A549 (cell line): ENCODE measurements at regions not wholly inside any gene's neighbourhood (a gene's known extent, or its start where the extent isn't known, plus 50 kb on each side); places are given as distances from the start of the nearest gene placed in this dataset.

Experiments
- ATAC-seq, 2 experiments: fragments of 200-7000 bp in 1 of 2; fragments of >200 bp in 1 of 2; cut with Nextera tagmentation in 1 of 2; cut with Tn5 transposase in 1 of 2; 3 replicates each; pipeline versions ENCODE4 v1.8.0 to v1.9.1; 2018 to 2020; ENCODE audit warnings: mild to moderate bottlenecking in 1 of 2, moderate library complexity in 1 of 2
- CTCF ChIA-PET: fragments of 300-600 bp; sonication (Branson Sonifier 250); formaldehyde crosslinking; extraction: SDS; loops from one replicate; lab custom pipeline; 2021; ENCODE audit warnings: antibody characterized with exemption, inconsistent platforms; lab: Yijun Ruan, JAX
- POLR2A ChIA-PET: fragments of 350-600 bp; formaldehyde crosslinking; extraction: SDS; loops from one replicate; lab custom pipeline; 2021; ENCODE audit warnings: antibody characterized with exemption, inconsistent platforms; lab: Yijun Ruan, JAX
- DNase-seq, 2 experiments: peaks; one replicate each; pipeline versions ENCODE4 v3.0.0 to v3.0.0-alpha.2; 2011 to 2016; ENCODE audit warnings: low read depth in 1 of 2, low spot score in 1 of 2
- FAIRE-seq: peaks from 2 replicates; lab custom pipeline; 2011; peaks lifted over from hg19 to GRCh38; lab: Jason Lieb, UNC
- H3K27ac ChIP-seq, 2 experiments: fragments of >200 bp; sonication (Bioruptor Twin); formaldehyde crosslinking; 3 replicates each; pipeline ENCODE4 v1.5.1; 2016 to 2017
- H3K4me1 ChIP-seq: fragments of >200 bp; sonication (Bioruptor Twin); formaldehyde crosslinking; 3 replicates; pipeline ENCODE4 v1.6.1; 2016
- H3K4me2 ChIP-seq: fragments of >200 bp; sonication (Bioruptor Twin); formaldehyde crosslinking; 3 replicates; pipeline ENCODE4 v1.6.1; 2016
- H3K4me3 ChIP-seq: fragments of >200 bp; sonication (Bioruptor Twin); formaldehyde crosslinking; 3 replicates; pipeline ENCODE4 v1.5.1; 2016
- H3K9me3 ChIP-seq: fragments of >200 bp; sonication (Bioruptor Twin); formaldehyde crosslinking; 3 replicates; pipeline ENCODE4 v1.6.1; 2016
- CBX2 ChIP-seq: fragments of 200-600 bp; sonication (generic); IDR thresholded peaks from 2 replicates; pipeline ENCODE4 v1.6.1; 2016; ENCODE audit warnings: low read depth, mild to moderate bottlenecking, borderline replicate concordance
- CHD4 ChIP-seq: fragments of 200-600 bp; sonication (generic); IDR thresholded peaks from 2 replicates; pipeline ENCODE4 v1.6.1; 2016; ENCODE audit warnings: antibody characterized with exemption, mild to moderate bottlenecking, borderline replicate concordance
- EHF ChIP-seq: fragments of 250-450 bp; sonication (Bioruptor Pico); IDR thresholded peaks from 2 replicates; pipeline ENCODE4 v1.5.0; 2020; ENCODE audit warnings: mild to moderate bottlenecking
- EHMT2 ChIP-seq: fragments of 200-600 bp; sonication (generic); IDR thresholded peaks from 2 replicates; pipeline ENCODE4 v1.6.1; 2016; ENCODE audit warnings: antibody characterized with exemption, low read depth, mild to moderate bottlenecking, moderate library complexity
- EP300 ChIP-seq, 2 experiments: fragments of >200 bp; sonication (Bioruptor Twin); formaldehyde crosslinking; IDR thresholded peaks; 2 replicates in 1 of 2; 3 replicates in 1 of 2; pipeline ENCODE4 v1.6.1; 2016 to 2017
- FOSB ChIP-seq: fragments of 250-450 bp; sonication (Bioruptor Pico); IDR thresholded peaks from 2 replicates; pipeline ENCODE4 v1.5.0; 2020; ENCODE audit warnings: mild to moderate bottlenecking, moderate library complexity
- GATA3 ChIP-seq: IDR thresholded peaks from 2 replicates; pipeline ENCODE4 v1.6.1; 2012; ENCODE audit warnings: borderline replicate concordance
- HOXA7 ChIP-seq: fragments of 250-450 bp; sonication (Bioruptor Pico); IDR thresholded peaks from 2 replicates; pipeline ENCODE4 v1.5.0; 2020; ENCODE audit warnings: mild to moderate bottlenecking, moderate library complexity
- HOXB13 ChIP-seq: fragments of 250-450 bp; sonication (Bioruptor Pico); IDR thresholded peaks from 2 replicates; pipeline ENCODE4 v1.5.0; 2020; ENCODE audit warnings: low read depth, mild to moderate bottlenecking, moderate library complexity
- HOXB5 ChIP-seq: fragments of 250-450 bp; sonication (Bioruptor Pico); IDR thresholded peaks from 2 replicates; pipeline ENCODE4 v1.5.0; 2020; ENCODE audit warnings: mild to moderate bottlenecking, moderate library complexity
- JUN ChIP-seq, 2 experiments: fragments of >200 bp; sonication (Bioruptor Twin); formaldehyde crosslinking; IDR thresholded peaks; 2 replicates in 1 of 2; 3 replicates in 1 of 2; pipeline ENCODE4 v1.6.1; 2016 to 2017
- KDM1A ChIP-seq: fragments of 200-600 bp; sonication (generic); IDR thresholded peaks from 2 replicates; pipeline ENCODE4 v1.6.1; 2016; ENCODE audit warnings: low read depth, mild to moderate bottlenecking
- MAFK ChIP-seq: fragments of 450-650 bp; IDR thresholded peaks from 2 replicates; pipeline ENCODE4 v1.6.1; 2014; ENCODE audit not compliant: partially characterized antibody
- MAZ ChIP-seq: fragments of 150-350 bp; IDR thresholded peaks from 2 replicates; pipeline ENCODE4 v1.6.1; 2014; ENCODE audit warnings: antibody characterized with exemption, low read depth, low read length, borderline replicate concordance
- MYC ChIP-seq: IDR thresholded peaks from 2 replicates; pipeline ENCODE4 v1.6.1; 2012; ENCODE audit warnings: mild to moderate bottlenecking, inconsistent platforms, low read length, improper control_type of control experiment, borderline replicate concordance
- NPAS2 ChIP-seq: fragments of 250-450 bp; sonication (Bioruptor Pico); IDR thresholded peaks from 2 replicates; pipeline ENCODE4 v1.8.0; 2022; ENCODE audit warnings: mild to moderate bottlenecking, moderate library complexity, borderline replicate concordance
- NR3C1 ChIP-seq: fragments of >200 bp; sonication (Bioruptor Twin); formaldehyde crosslinking; IDR thresholded peaks from 3 replicates; pipeline ENCODE4 v1.6.1; 2017
- PHF8 ChIP-seq: fragments of 200-600 bp; sonication (generic); IDR thresholded peaks from 2 replicates; pipeline ENCODE4 v1.6.1; 2016; ENCODE audit warnings: low read depth, mild to moderate bottlenecking, antibody characterized with exemption, moderate library complexity, borderline replicate concordance
- POLR2A ChIP-seq: IDR thresholded peaks from 2 replicates; pipeline ENCODE4 v1.6.1; 2012; ENCODE audit warnings: mild to moderate bottlenecking, low read length
- RAD21 ChIP-seq, 2 experiments: fragments of >200 bp in 1 of 2; sonication (Bioruptor Twin) in 1 of 2; formaldehyde crosslinking in 1 of 2; IDR thresholded peaks in 1 of 2; conservative IDR thresholded peaks in 1 of 2; 2 replicates in 1 of 2; 3 replicates in 1 of 2; pipeline ENCODE4 v1.6.1; 2012 to 2018; ENCODE audit warnings: inconsistent platforms in 1 of 2
- ZC3H11A ChIP-seq: fragments of 450-650 bp; IDR thresholded peaks from 2 replicates; pipeline ENCODE4 v1.6.1; 2014; ENCODE audit warnings: antibody characterized with exemption, mild to moderate bottlenecking
- ZNF302 ChIP-seq: fragments of 250-450 bp; sonication (Bioruptor Pico); IDR thresholded peaks from 2 replicates; pipeline ENCODE4 v1.9.0; 2021; ENCODE audit warnings: inconsistent platforms, mild to moderate bottlenecking, moderate library complexity
- ZSCAN20 ChIP-seq: fragments of 250-450 bp; sonication (Bioruptor Pico); IDR thresholded peaks from 2 replicates; pipeline ENCODE4 v1.8.0; 2022; ENCODE audit warnings: mild to moderate bottlenecking, moderate library complexity
- WGBS: methylation state at CpG from one replicate; pipeline ENCODE4 v1.1.6; 2017; ENCODE audit errors: missing lambda C conversion rate; 5-methylcytosine and 5-hydroxymethylcytosine counted together
- TF ChIP-seq, protein P1 (sequence below): fragments of 450-650 bp; IDR thresholded peaks from 2 replicates; pipeline ENCODE4 v1.6.1; 2014; ENCODE audit warnings: antibody characterized with exemption
- TF ChIP-seq, protein P2 (sequence below): IDR thresholded peaks from 2 replicates; pipeline ENCODE4 v1.6.1; 2012
- TF ChIP-seq, protein P3 (sequence below): IDR thresholded peaks from 2 replicates; pipeline ENCODE4 v1.6.1; 2012; ENCODE audit warnings: low read depth, borderline replicate concordance

DNA sequence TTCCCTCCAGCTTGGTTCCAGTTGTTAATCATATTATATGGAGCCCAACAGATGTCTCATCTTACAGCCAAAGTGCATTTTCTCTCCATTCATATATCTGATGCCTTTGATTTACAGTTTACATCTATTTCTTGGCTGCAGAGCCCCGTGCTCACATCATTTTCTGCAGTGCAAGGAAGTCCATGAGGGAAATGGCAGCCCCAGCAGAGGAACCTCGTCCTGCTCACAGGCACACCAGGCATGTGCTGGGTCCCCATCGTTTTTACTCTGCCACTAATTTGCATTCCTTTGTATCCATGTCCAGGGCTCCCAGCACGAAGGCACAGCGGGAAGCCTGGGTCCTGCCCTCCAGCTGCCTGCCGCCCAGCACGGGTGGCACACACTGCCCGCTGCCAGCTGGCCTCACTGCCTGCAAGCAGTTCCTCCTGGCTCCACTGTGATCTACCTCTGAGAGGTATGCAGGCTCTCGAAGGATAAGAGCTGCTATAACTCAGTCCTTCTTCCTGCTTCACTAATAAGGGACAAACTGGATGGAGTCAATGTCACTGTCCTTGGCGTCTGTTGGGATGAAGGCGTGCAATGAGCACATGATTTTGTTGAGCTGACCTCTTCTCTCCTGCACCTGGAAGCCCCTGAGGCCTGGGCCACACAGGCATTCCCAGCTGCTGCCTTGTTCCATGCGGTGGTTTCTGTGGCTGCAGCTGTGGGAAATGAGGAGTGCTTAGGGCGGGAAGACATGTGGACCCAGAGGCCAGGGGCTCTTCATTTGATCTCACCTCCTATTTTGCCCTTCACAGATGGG, 583.6 kb upstream of the MGMT start:
- Histone ChIP-seq H3K4me1 (no peaks in the 10 kb centered on the region), H3K9me3 (no peaks in the 10 kb centered on the region), H3K4me3 (no peak overlapping the region), H3K4me2 (no peak overlapping the region), H3K27ac (no peak overlapping the region)
- ChIA-PET POLR2A (no interaction called here), CTCF (no interaction called here)
- TF ChIP-seq MAFK (no peak), HOXB13 (no peak), FOSB (CRISPR knock-in tag) (no peak), KDM1A (no peak), HOXA7 (CRISPR knock-in tag) (no peak), ZNF302 (CRISPR knock-in tag) (no peak), POLR2A (no peak), EP300 (IDR thresholded peaks at IDR 0.05) (no peak), EHF (no peak), NR3C1 (no peak), ZC3H11A (no peak)
- no peak for ATAC-seq
- no peak for DNase-seq
- FAIRE-seq = no peak
- 4% methylated on average over 11 of the region's 13 CpGs for WGBS

DNA sequence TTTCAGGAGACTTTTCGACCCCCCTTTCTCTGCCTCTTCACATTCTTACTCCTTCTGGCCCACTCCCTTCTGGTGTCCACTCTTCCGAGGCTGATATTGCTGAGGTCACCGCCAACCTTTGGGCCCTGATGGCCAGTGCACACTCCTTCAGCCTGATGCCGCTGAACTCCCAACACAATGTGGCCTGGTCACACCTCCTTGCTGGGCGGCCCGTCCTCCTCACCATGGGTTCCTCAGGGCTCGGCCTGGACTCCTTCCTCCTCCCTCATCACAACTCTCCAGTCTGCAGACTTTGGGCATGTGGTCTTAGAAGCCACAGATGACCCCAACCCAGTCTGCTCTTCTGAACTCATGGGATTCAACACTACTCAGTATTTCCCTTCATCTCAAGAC, 583.0 kb upstream of the MGMT start:
- no peak overlapping the region for H3K27ac ChIP-seq
- DNase-seq (no peak), ATAC-seq (no peak), FAIRE-seq (no peak)
- no peak overlapping the region for H3K4me3 ChIP-seq
- WGBS = 18% methylated on average over 7 of the region's 7 CpGs
- TF ChIP-seq CHD4 (no peak), RAD21 (conservative IDR thresholded peaks at IDR 0.05 in 1 of 2, IDR thresholded peaks at IDR 0.05 in 1 of 2) (no peak), EHMT2 (no peak), CBX2 (no peak), EHF (no peak)
- H3K4me2 ChIP-seq = no peak overlapping the region
- H3K4me1 ChIP-seq = no peaks in the 10 kb centered on the region
- ChIA-PET CTCF (no interaction called here), POLR2A (no interaction called here)
- H3K9me3 ChIP-seq = no peaks in the 10 kb centered on the region

DNA sequence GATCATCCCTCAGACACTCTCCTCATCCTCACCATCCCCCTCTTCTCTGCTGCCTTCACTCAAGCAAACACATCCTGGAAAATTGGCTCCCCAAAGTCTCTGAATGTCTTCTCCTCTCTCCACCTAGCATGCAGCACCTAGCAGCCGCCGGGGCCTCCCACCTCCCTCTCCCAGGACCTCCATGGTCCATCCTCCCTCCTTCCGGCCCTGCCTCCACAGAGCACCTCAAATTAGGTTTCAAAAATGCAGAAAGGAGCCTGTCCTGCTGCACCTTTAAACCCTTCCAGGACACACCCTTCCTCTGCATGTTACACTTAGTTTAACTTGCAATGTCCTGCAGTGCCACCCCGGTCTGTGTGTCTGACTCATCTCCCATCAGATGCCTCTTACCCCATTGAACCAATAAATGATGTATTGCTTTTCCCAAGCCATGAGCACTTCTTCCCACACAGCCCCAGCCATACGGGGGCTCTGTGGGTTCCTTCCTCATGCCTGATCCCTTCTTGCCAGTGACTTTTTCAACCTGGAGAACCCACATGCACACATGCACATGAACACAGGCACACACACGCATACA, 582.5 kb upstream of the MGMT start:
- no peak for ATAC-seq
- Histone ChIP-seq H3K9me3 (no peaks in the 10 kb centered on the region), H3K4me1 (no peaks in the 10 kb centered on the region), H3K4me3 (no peak overlapping the region), H3K4me2 (no peak overlapping the region)
- no peak for DNase-seq
- no peak for FAIRE-seq
- no peak for TF ChIP-seq EHMT2
- no peak for TF ChIP-seq ZSCAN20 (CRISPR knock-in tag)
- no peak for TF ChIP-seq NPAS2 (CRISPR knock-in tag)
- no peak for TF ChIP-seq POLR2A
- TF ChIP-seq HOXB5 (CRISPR knock-in tag) = no peak
- TF ChIP-seq GATA3 = no peak
- TF ChIP-seq PHF8 = no peak
- TF ChIP-seq MAZ = no peak
- TF ChIP-seq, protein P1, sequence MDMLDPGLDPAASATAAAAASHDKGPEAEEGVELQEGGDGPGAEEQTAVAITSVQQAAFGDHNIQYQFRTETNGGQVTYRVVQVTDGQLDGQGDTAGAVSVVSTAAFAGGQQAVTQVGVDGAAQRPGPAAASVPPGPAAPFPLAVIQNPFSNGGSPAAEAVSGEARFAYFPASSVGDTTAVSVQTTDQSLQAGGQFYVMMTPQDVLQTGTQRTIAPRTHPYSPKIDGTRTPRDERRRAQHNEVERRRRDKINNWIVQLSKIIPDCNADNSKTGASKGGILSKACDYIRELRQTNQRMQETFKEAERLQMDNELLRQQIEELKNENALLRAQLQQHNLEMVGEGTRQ = no peak
- TF ChIP-seq JUN (IDR thresholded peaks at IDR 0.05) = no peak
- TF ChIP-seq, protein P2, sequence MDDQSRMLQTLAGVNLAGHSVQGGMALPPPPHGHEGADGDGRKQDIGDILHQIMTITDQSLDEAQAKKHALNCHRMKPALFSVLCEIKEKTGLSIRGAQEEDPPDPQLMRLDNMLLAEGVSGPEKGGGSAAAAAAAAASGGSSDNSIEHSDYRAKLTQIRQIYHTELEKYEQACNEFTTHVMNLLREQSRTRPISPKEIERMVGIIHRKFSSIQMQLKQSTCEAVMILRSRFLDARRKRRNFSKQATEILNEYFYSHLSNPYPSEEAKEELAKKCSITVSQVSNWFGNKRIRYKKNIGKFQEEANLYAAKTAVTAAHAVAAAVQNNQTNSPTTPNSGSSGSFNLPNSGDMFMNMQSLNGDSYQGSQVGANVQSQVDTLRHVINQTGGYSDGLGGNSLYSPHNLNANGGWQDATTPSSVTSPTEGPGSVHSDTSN = no peak
- TF ChIP-seq FOSB (CRISPR knock-in tag) = no peak
- TF ChIP-seq, protein P3, sequence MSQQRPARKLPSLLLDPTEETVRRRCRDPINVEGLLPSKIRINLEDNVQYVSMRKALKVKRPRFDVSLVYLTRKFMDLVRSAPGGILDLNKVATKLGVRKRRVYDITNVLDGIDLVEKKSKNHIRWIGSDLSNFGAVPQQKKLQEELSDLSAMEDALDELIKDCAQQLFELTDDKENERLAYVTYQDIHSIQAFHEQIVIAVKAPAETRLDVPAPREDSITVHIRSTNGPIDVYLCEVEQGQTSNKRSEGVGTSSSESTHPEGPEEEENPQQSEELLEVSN = no peak
- TF ChIP-seq RAD21 (conservative IDR thresholded peaks at IDR 0.05 in 1 of 2, IDR thresholded peaks at IDR 0.05 in 1 of 2) = no peak
- TF ChIP-seq MYC = no peak
- TF ChIP-seq, all 56 proteins: peak for 0
- POLR2A ChIA-PET = no interaction called here
- WGBS = 4% methylated on average over 6 of the region's 6 CpGs
- H3K27ac ChIP-seq = no peak overlapping the region
- CTCF ChIA-PET = no interaction called here
